Hepatocyte (in vitro differentiated cells): ENCODE measurements at regions not wholly inside any gene's neighbourhood (a gene's known extent, or its start where the extent isn't known, plus 50 kb on each side); places are given as distances from the start of the nearest gene placed in this dataset.

Experiments used
- CTCF ChIP-seq: fragments of 200-600 bp; sonication (generic); IDR thresholded peaks from 2 replicates; pipeline ENCODE4 v1.5.1; 2016; ENCODE audit warnings: antibody characterized with exemption, mild to moderate bottlenecking; ENCODE audit not compliant: poor library complexity
- EZH2 ChIP-seq: fragments of 200-600 bp; sonication (generic); IDR thresholded peaks from 2 replicates; pipeline ENCODE4 v1.6.1; 2016; ENCODE audit warnings: antibody characterized with exemption, mild to moderate bottlenecking, borderline replicate concordance
- EZH2phosphoT487 ChIP-seq: fragments of 200-600 bp; sonication (generic); IDR thresholded peaks from one replicate; pipeline ENCODE4 v1.6.1; 2018; ENCODE audit warnings: antibody characterized with exemption, mild to moderate bottlenecking, low read depth, moderate library complexity; ENCODE audit not compliant: unreplicated experiment, severe bottlenecking

GRCh38 chr3:115445559-115445958 is 177.8 kb upstream of the GAP43 start:
- no peak for TF ChIP-seq CTCF
- no peak for TF ChIP-seq EZH2phosphoT487
- no peak for TF ChIP-seq EZH2
